ENCODE measurements at regions not wholly inside any gene's neighbourhood (a gene's known extent, or its start where the extent isn't known, plus 50 kb on each side); places are given as distances from the start of the nearest gene placed in this dataset.

DNA sequence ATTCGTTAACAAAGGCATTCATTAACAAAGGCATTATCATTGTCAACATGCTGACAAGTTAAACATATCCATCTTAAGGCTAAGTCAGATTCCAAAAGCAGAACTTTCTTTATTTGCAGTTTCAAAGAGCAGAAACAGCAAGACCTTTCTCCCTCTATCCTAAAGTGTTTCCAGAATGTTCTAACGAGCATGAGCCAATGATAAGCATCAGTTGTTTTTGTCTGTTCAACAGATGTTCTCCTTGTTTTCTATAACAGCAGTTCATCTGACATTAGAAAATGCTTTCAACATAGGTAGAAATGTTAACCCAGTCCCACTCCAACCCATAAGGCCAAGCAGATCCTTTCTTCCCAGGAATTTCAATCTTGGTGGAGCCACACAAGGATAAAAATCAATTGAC, 77.6 kb upstream of the POMGNT2 start:
- intact Hi-C loops (cut with micrococcal nuclease), result no loop called here
- Histone ChIP-seq H2BK20ac (ENCODE audit: low read depth, low read length) (peak overlapping the region; percentile 98), H3K4me1 (ENCODE audit: control insufficient read depth, insufficient read depth, low read length) (peaks cover 24% of the 10 kb centered on the region), H3K4me3 (ENCODE audit: insufficient read depth, low read depth, low read length) (no peak overlapping the region), H2BK120ac (ENCODE audit: low read depth, low read length) (peak overlapping the region; percentile 99), H2AK9ac (replicated peaks; ENCODE audit: low read depth, low read length, poor library complexity) (no peak overlapping the region), H4K8ac (ENCODE audit: low read depth in 2 of 2, low read length in 2 of 2) (peak overlapping the region in 1 of 2 experiments; percentile 68; a peak in 1 of 4 replicates), H3K56ac (ENCODE audit: extremely low read depth, insufficient read depth, low read length) (no peak overlapping the region), H4K20me1 (ENCODE audit: insufficient read depth, low read length) (no peaks in the 10 kb centered on the region), H3K18ac (ENCODE audit: low read depth, low read length) (no peak overlapping the region; the same call in 1 of the 2 replicates), H3K27me3 (ENCODE audit: control insufficient read depth, insufficient read depth, low read length) (no peaks in the 10 kb centered on the region), H3K4me2 (ENCODE audit: low read depth, low read length) (no peak overlapping the region), H3K23ac (ENCODE audit: low read depth, low read length) (peak overlapping the region; percentile 24; the same call in 1 of the 2 replicates), H3K14ac (replicated peaks; ENCODE audit: low read depth, low read length) (peak overlapping the region; percentile 81), H4K5ac (ENCODE audit: low read depth, low read length) (no peak overlapping the region), H3K4ac (ENCODE audit: low read depth, low read length) (peak overlapping the region; percentile 98), H4K91ac (ENCODE audit: insufficient read depth, low read depth, low read length) (peak overlapping the region; percentile 12; the same call in 1 of the 2 replicates), H2AK5ac (ENCODE audit: low read depth, low read length) (peak overlapping the region; percentile 82), H2BK5ac (ENCODE audit: low read depth, low read length, poor library complexity, severe bottlenecking) (no peak overlapping the region), H3K27ac (ENCODE audit: insufficient read depth, low read length) (no peak overlapping the region), H2BK15ac (ENCODE audit: low read depth, low read length) (peak overlapping the region; percentile 96; the same call in 2 of the 3 replicates), H3K9ac (ENCODE audit: low read depth, low read length) (no peak overlapping the region), H2AFZ (replicated peaks; ENCODE audit: low read length, poor library complexity) (no peak overlapping the region), H3K79me1 (ENCODE audit: low read depth in 1 of 2, low read length in 2 of 2) (peaks cover 0 to 36% of the 10 kb centered on the region in 2 experiments; a peak in 2 of 4 replicates), H3K9me3 (ENCODE audit: control insufficient read depth, insufficient read depth, low read length) (no peaks in the 10 kb centered on the region), H3K9me1 (ENCODE audit: insufficient read depth, low read length) (peaks cover 38% of the 10 kb centered on the region), H3K36me3 (ENCODE audit: control insufficient read depth, insufficient read depth, low read length) (no peaks in the 10 kb centered on the region)
- DNase-seq (no peak), ATAC-seq (ENCODE audit: low read depth) (no peak)
- BruUV-seq (replicated peaks), result no TSS peak
- dilution Hi-C loops (cut with HindIII; ENCODE audit: low sequenced_read_pairs, unreplicated experiment), result no loop called here
- in situ Hi-C loops (cut with MboI; ENCODE audit: low sequenced_read_pairs), result no loop called here
- ChIA-PET CTCF (no interaction called here), POLR2A (ENCODE audit: unreplicated experiment) (no interaction called here)
- 100% methylated on average over 1 of the region's 2 CpGs; no CpG with 5 or more reads in 1 of the 2 experiments for WGBS, 2 experiments (ENCODE audit: extremely low coverage in 2 of 2, insufficient read length in 1 of 2)
- TF ChIP-seq CEBPB (IDR thresholded peaks at IDR 0.05; ENCODE audit: low read depth, low read length), result no peak
- TF ChIP-seq MXI1 (IDR thresholded peaks at IDR 0.05; ENCODE audit: borderline replicate concordance, low read depth, low read length), result no peak
- TF ChIP-seq POLR2A (IDR thresholded peaks at IDR 0.05; ENCODE audit: low read depth, low read length), result no peak
- TF ChIP-seq MAZ (IDR thresholded peaks at IDR 0.05; ENCODE audit: borderline replicate concordance, low read depth, low read length), result no peak
- no peak for TF ChIP-seq NFE2L2 (IDR thresholded peaks at IDR 0.05; ENCODE audit: low read depth, low read length)
- no peak for TF ChIP-seq RCOR1 (IDR thresholded peaks at IDR 0.05; ENCODE audit: insufficient replicate concordance, low read length)
- no peak for TF ChIP-seq SMC3 (IDR thresholded peaks at IDR 0.05; ENCODE audit: low read depth, low read length)
- TF ChIP-seq RAD21 (IDR thresholded peaks at IDR 0.05; ENCODE audit: low read length), result no peak
- TF ChIP-seq CHD1 (IDR thresholded peaks at IDR 0.05; ENCODE audit: low read depth, low read length), result no peak
- TF ChIP-seq ELK1 (IDR thresholded peaks at IDR 0.05; ENCODE audit: borderline replicate concordance, low read depth, low read length), result no peak
- TF ChIP-seq BHLHE40 (IDR thresholded peaks at IDR 0.05; ENCODE audit: low read depth, low read length), result no peak
- no peak for TF ChIP-seq FOS (IDR thresholded peaks at IDR 0.05; ENCODE audit: low read depth, low read length)
- no peak for TF ChIP-seq RFX5 (IDR thresholded peaks at IDR 0.05; ENCODE audit: low read depth, low read length)
- TF ChIP-seq, protein P1, sequence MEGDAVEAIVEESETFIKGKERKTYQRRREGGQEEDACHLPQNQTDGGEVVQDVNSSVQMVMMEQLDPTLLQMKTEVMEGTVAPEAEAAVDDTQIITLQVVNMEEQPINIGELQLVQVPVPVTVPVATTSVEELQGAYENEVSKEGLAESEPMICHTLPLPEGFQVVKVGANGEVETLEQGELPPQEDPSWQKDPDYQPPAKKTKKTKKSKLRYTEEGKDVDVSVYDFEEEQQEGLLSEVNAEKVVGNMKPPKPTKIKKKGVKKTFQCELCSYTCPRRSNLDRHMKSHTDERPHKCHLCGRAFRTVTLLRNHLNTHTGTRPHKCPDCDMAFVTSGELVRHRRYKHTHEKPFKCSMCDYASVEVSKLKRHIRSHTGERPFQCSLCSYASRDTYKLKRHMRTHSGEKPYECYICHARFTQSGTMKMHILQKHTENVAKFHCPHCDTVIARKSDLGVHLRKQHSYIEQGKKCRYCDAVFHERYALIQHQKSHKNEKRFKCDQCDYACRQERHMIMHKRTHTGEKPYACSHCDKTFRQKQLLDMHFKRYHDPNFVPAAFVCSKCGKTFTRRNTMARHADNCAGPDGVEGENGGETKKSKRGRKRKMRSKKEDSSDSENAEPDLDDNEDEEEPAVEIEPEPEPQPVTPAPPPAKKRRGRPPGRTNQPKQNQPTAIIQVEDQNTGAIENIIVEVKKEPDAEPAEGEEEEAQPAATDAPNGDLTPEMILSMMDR (conservative IDR thresholded peaks at IDR 0.05; ENCODE audit: low read depth, low read length), result no peak

Data from IMR-90 (cell line).